ENCODE measurements at regions not wholly inside any gene's neighbourhood (a gene's known extent, or its start where the extent isn't known, plus 50 kb on each side); places are given as distances from the start of the nearest gene placed in this dataset.

- TF ChIP-seq POLR2AphosphoS5 (IDR thresholded peaks at IDR 0.05; ENCODE audit: insufficient read depth, low read depth, low read length) (no peak), CTCF (IDR thresholded peaks at IDR 0.05; ENCODE audit: extremely low read depth in 1 of 2, insufficient read depth in 1 of 2, low read depth in 1 of 2, low read length in 2 of 2) (no peak), MAX (IDR thresholded peaks at IDR 0.05; ENCODE audit: insufficient read depth, insufficient read length) (no peak), POLR2A (IDR thresholded peaks at IDR 0.05; ENCODE audit: low read depth, low read length) (no peak), EZH2 (IDR thresholded peaks at IDR 0.05; ENCODE audit: borderline replicate concordance, low read depth, low read length, severe bottlenecking) (no peak), MYC (IDR thresholded peaks at IDR 0.05; ENCODE audit: low read depth, low read length) (no peak), GATA2 (IDR thresholded peaks at IDR 0.05; ENCODE audit: insufficient read depth, insufficient read length, low read depth, low read length) (no peak), FOS (IDR thresholded peaks at IDR 0.05; ENCODE audit: borderline replicate concordance, insufficient read depth, low read length) (no peak)
Observed at GRCh38 chr7:131945957-131946544, 389.6 kb upstream of the PODXL start.
